Esophagus squamous epithelium (tissue), 5 donors: ENCODE measurements at regions not wholly inside any gene's neighbourhood (a gene's known extent, or its start where the extent isn't known, plus 50 kb on each side); places are given as distances from the start of the nearest gene placed in this dataset.

Source experiments
- DNase-seq: peaks from one replicate; lab custom pipeline; 2025; lab: John Stamatoyannopoulos, UW
- H3K27ac ChIP-seq, 4 donors: fragments of 200-600 bp; sonication (generic); one replicate each; pipeline ENCODE4 v1.5.1; 2016 to 2019; ENCODE audit warnings: mild to moderate bottlenecking in 1 of 4
- H3K27me3 ChIP-seq, 4 donors: fragments of 200-600 bp; sonication (generic); 1 replicate in 3 of 4; 2 replicates in 1 of 4; pipeline versions ENCODE4 v1.5.1 to v1.6.0; 2017 to 2021; ENCODE audit warnings: antibody characterized with exemption in 1 of 4
- H3K36me3 ChIP-seq, 3 donors: fragments of 200-600 bp; sonication (generic); one replicate each; pipeline ENCODE4 v1.5.1; 2016 to 2019
- H3K4me1 ChIP-seq, 3 donors: fragments of 200-600 bp; sonication (generic); one replicate each; pipeline ENCODE4 v1.5.1; 2017 to 2019
- H3K4me3 ChIP-seq, 4 donors: fragments of 200-600 bp; sonication (generic); 1 replicate in 3 of 4; 2 replicates in 1 of 4; pipeline ENCODE4 v1.5.1; 2016 to 2019; ENCODE audit warnings: mild to moderate bottlenecking in 2 of 4, moderate library complexity in 1 of 4
- H3K9me3 ChIP-seq, 3 donors: fragments of 200-600 bp; sonication (generic); one replicate each; pipeline ENCODE4 v1.5.1; 2016 to 2019
- POLR2A ChIP-seq, 4 donors: fragments of 450-650 bp; IDR thresholded peaks; one replicate each; pipeline ENCODE4 v1.6.1; 2017; ENCODE audit warnings: antibody characterized with exemption in 4 of 4, mild to moderate bottlenecking in 4 of 4, moderate library complexity in 3 of 4
- WGBS, 2 donors: methylation state at CpG; one replicate each; pipeline ENCODE4 v1.1.5; 2018; 5-methylcytosine and 5-hydroxymethylcytosine counted together
- intact Hi-C: fragments of 100-400 bp; cut with DNase I; formaldehyde crosslinking; loops from one replicate; pipeline ENCODE4 v1.15.0; 2022
- TF ChIP-seq, protein P1 (sequence below), 6 experiments: fragments of 450-650 bp in 4 of 6; fragments of 200-600 bp in 2 of 6; sonication (generic) in 2 of 6; IDR thresholded peaks; one replicate each; pipeline ENCODE4 v1.5.1; 2016 to 2019; ENCODE audit warnings: antibody characterized with exemption in 6 of 6, mild to moderate bottlenecking in 4 of 6, moderate library complexity in 4 of 6
- donor health status: DM: yes; HTN: yes; CAD: no.

DNA sequence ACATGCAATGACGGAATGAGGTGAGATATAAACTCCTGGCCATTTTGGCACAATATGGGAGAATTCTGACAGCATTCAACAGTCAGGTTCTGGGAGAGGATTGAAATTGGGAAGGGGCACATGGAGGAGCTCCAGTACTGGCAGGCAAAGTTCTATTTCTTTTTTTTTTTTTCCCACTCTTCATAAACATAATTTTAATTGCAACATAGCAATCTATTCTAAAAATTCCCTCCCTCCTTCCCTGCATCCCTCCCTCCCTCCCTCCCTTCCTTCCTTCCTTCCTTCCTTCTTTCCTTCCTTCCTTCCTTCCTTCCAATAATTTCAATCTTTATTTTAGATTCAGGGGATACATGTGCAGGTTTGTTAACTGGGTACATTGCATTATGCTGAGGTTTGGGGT, 93.2 kb downstream of the PTCSC3 start:
- H3K27ac ChIP-seq, result no peak overlapping the region
- H3K36me3 ChIP-seq, result no peaks in the 10 kb centered on the region
- TF ChIP-seq POLR2A (IDR thresholded peaks at IDR 0.05), result no peak
- TF ChIP-seq, protein P1, sequence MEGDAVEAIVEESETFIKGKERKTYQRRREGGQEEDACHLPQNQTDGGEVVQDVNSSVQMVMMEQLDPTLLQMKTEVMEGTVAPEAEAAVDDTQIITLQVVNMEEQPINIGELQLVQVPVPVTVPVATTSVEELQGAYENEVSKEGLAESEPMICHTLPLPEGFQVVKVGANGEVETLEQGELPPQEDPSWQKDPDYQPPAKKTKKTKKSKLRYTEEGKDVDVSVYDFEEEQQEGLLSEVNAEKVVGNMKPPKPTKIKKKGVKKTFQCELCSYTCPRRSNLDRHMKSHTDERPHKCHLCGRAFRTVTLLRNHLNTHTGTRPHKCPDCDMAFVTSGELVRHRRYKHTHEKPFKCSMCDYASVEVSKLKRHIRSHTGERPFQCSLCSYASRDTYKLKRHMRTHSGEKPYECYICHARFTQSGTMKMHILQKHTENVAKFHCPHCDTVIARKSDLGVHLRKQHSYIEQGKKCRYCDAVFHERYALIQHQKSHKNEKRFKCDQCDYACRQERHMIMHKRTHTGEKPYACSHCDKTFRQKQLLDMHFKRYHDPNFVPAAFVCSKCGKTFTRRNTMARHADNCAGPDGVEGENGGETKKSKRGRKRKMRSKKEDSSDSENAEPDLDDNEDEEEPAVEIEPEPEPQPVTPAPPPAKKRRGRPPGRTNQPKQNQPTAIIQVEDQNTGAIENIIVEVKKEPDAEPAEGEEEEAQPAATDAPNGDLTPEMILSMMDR (IDR thresholded peaks at IDR 0.05), result no peak
- 88 to 91% methylated on average over 1 of the region's 1 CpG for WGBS, 2 donors
- H3K9me3 ChIP-seq, result peaks cover 0 to 5% (median 0%) of the 10 kb centered on the region in 3 donors
- H3K27me3 ChIP-seq, result no peaks in the 10 kb centered on the region
- DNase-seq, result no peak
- no peaks in the 10 kb centered on the region for H3K4me1 ChIP-seq
- no peak overlapping the region for H3K4me3 ChIP-seq
- intact Hi-C loops, result no loop called here

DNA sequence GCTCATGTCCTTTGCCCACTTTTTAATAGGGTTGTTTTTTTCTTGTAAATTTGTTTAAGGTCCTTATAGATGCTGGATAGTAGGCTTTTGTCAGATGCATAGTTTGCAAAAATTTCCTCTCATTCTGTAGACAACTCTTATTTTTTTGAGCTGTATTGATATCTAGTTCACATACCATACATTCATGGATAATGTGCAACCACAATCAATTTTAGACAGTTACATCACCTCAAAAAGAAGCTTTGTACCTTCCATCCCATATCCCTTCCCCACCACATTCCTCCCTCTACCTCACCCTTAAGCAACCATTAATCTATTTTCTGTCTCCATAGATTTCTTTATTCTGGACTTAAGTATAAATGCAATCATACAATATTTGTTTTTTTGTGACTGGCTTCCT, 98.4 kb downstream of the PTCSC3 start:
- Histone ChIP-seq H3K27ac (no peak overlapping the region), H3K27me3 (no peaks in the 10 kb centered on the region), H3K36me3 (no peaks in the 10 kb centered on the region), H3K4me1 (no peaks in the 10 kb centered on the region), H3K9me3 (peaks cover 0 to 5% (median 0%) of the 10 kb centered on the region in 3 donors), H3K4me3 (no peak overlapping the region)
- TF ChIP-seq POLR2A (IDR thresholded peaks at IDR 0.05), result no peak
- TF ChIP-seq, protein P1 (IDR thresholded peaks at IDR 0.05), result no peak
- intact Hi-C loops, result no loop called here
- no peak for DNase-seq

DNA sequence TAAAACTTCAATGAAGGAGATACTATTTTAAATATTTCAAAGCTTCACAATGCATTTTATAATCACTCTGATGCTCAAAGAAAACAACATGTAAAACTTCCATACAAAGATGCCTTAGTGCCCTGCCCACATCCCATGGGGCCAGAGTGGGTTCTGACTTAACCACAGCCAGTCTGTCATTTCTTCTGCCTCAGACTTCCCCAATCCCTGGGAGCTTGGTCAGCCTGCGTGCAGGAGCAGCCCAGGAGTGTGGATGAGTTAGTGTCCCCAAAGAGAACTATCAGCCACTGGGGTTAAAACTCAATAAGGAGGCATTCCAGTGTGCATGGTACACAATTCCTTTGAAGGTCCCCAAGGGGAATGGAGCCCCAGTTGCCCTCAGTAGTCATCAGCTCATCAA, 100.3 kb downstream of the PTCSC3 start:
- Histone ChIP-seq H3K36me3 (no peaks in the 10 kb centered on the region), H3K4me1 (no peaks in the 10 kb centered on the region), H3K4me3 (no peak overlapping the region), H3K27me3 (peaks cover 0 to 10% (median 0%) of the 10 kb centered on the region in 4 donors), H3K27ac (no peak overlapping the region), H3K9me3 (peaks cover 0 to 5% (median 0%) of the 10 kb centered on the region in 3 donors)
- 69 to 80% methylated on average over 1 of the region's 1 CpG for WGBS, 2 donors
- intact Hi-C loops, result no loop called here
- DNase-seq, result no peak
- no peak for TF ChIP-seq POLR2A (IDR thresholded peaks at IDR 0.05)
- TF ChIP-seq, protein P1 (IDR thresholded peaks at IDR 0.05), result no peak

DNA sequence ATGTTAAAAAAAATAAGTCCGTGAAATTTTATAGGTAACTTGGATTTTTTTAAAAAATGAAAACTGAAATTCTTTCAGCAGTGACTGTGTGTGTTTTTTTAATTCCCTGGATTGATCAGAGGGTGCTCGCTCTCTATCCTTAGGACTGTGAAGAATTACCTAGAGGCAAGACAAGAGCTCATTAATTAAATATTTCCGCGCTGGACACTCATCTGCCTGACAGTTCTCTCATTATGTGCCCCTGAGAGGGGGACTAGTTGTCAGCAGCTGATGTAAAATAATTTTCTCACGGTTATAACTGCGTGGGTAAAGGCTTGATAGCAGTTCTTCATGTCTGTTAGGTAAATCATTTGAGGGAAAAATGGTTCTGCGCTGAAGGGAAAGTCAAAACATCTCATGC, 101.3 kb downstream of the PTCSC3 start:
- intact Hi-C loops, result no loop called here
- H3K9me3 ChIP-seq, result peaks cover 0 to 5% (median 0%) of the 10 kb centered on the region in 3 donors
- 79 to 82% methylated on average over 7 of the region's 7 CpGs for WGBS, 2 donors

DNA sequence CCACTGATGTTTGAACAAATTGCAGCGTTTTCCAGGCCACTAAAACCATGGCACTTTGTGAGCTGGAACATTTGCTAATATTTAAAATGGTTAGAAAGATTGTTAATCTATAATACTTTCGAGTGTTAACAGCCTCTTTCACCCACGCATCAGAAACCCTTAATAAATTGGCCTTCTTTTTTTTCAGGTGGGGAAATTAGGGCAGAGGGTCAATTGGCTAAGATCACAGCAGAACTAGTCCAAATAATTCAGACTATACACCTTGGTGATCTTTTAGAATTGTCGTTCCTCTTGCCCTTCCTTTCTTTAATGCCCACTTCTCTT, 105.8 kb downstream of the PTCSC3 start:
- intact Hi-C loops, result no loop called here
- Histone ChIP-seq H3K4me3 (no peak overlapping the region), H3K27ac (no peak overlapping the region), H3K9me3 (no peaks in the 10 kb centered on the region), H3K36me3 (no peaks in the 10 kb centered on the region), H3K27me3 (peaks cover 0 to 19% (median 0%) of the 10 kb centered on the region in 4 donors), H3K4me1 (peaks cover 0 to 19% (median 4%) of the 10 kb centered on the region in 3 donors)
- no peak for DNase-seq
- no peak for TF ChIP-seq POLR2A (IDR thresholded peaks at IDR 0.05)
- TF ChIP-seq, protein P1 (IDR thresholded peaks at IDR 0.05), result peak in 1 of 6 experiments; percentile 2
- 49 to 51% methylated on average over 4 of the region's 4 CpGs for WGBS, 2 donors

More for the DNA sequence above, 101.3 kb downstream of the PTCSC3 start:
- TF ChIP-seq, protein P1 (IDR thresholded peaks at IDR 0.05), result no peak
- TF ChIP-seq POLR2A (IDR thresholded peaks at IDR 0.05), result no peak
- peaks cover 0 to 10% (median 0%) of the 10 kb centered on the region in 4 donors for H3K27me3 ChIP-seq
- H3K27ac ChIP-seq, result no peak overlapping the region
- no peaks in the 10 kb centered on the region for H3K36me3 ChIP-seq
- peaks cover 0 to 2% (median 0%) of the 10 kb centered on the region in 3 donors for H3K4me1 ChIP-seq
- no peak overlapping the region for H3K4me3 ChIP-seq
- no peak for DNase-seq
